ENCODE measurements at regions not wholly inside any gene's neighbourhood (a gene's known extent, or its start where the extent isn't known, plus 50 kb on each side); places are given as distances from the start of the nearest gene placed in this dataset.
"Not testable (repeated sequence)": the region's sequence is repeated elsewhere in the genome, so short reads cannot be mapped to it uniquely, and the experiment has no call there.

DNA sequence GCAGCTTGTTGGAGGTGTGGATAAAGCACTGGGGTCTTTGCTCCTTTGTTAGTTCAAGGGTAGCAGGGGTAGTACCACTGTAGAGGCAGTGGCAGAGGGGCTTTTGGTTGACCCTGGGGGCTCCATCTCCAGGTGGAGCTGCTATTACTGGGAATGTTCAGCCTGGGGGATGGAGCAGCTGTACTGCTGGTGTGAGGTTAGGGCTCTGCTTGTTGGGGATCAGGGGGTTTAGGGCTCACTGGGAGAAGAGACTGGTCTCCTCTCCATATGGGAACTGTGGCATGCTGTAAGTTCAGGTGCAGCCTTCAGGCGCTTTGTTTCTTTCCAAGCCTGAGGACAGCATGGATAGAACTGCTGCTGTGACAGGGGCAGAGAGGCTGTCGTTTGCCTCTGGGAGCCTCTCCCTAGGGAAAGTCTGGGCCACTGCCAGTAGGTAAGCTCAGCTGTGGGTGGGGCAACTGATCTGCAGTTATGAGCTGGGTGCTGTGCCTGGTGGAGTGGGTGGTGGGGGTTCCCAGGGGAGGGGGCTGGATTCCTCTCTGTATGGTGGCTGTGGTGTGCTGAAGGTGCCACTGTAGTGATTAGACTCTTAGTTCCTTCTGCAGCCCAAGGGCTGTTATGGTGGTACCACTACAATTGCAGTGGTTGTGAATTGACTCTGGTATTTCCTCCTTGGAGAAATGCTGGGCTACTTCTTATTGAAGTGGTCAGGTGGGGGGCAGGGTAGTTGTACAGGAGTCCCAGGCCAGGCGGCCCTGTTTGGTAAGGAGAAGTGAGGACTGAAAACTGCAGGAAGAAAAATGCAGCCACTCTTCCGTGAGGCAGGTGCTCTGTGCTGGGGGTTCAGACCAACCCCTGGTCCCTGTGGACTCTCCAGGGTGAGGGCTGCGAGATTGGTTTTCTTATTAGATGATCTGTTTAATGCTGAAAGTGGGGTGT lies 100.6 kb downstream of the OR4F15 start:
- TF ChIP-seq CTCF, EP300 (IDR thresholded peaks at IDR 0.05): not testable (repeated sequence)

All from ovary (tissue), 3 donors.